Fibroblast of lung (primary cell): ENCODE measurements at regions not wholly inside any gene's neighbourhood (a gene's known extent, or its start where the extent isn't known, plus 50 kb on each side); places are given as distances from the start of the nearest gene placed in this dataset.

ENCODE experiments used
- CTCF ChIP-seq, 2 donors: IDR thresholded peaks in 1 of 2; conservative IDR thresholded peaks in 1 of 2; 1 replicate in 1 of 2; 2 replicates in 1 of 2; pipeline ENCODE4 v1.5.1; 2011 to 2012; ENCODE audit warnings: low read length in 2 of 2, control low read depth in 1 of 2, inconsistent platforms in 1 of 2, low read depth in 1 of 2, mild to moderate bottlenecking in 1 of 2
- EZH2 ChIP-seq: IDR thresholded peaks from 2 replicates; pipeline ENCODE4 v1.5.1; 2012; ENCODE audit warnings: low read length, control low read depth, mild to moderate bottlenecking; ENCODE audit errors: missing control alignments

- TF ChIP-seq EZH2 (no peak), CTCF (conservative IDR thresholded peaks at IDR 0.05 in 1 of 2, IDR thresholded peaks at IDR 0.05 in 1 of 2; ENCODE audit: low read depth in 1 of 2, low read length in 2 of 2) (no peak)
Observed at GRCh38 chr3:5321666-5322340, 134.3 kb downstream of the EDEM1 start.
